Heart left ventricle (tissue), 16 donors: ENCODE measurements at regions not wholly inside any gene's neighbourhood (a gene's known extent, or its start where the extent isn't known, plus 50 kb on each side); places are given as distances from the start of the nearest gene placed in this dataset.
A peak's percentile ranks its signal among the peaks of the same experiment; 100 is the strongest.
"Not testable (repeated sequence)": the region's sequence is repeated elsewhere in the genome, so short reads cannot be mapped to it uniquely, and the experiment has no call there.

Experiments
- ATAC-seq, 4 donors: fragments of 200-7000 bp; cut with Tn5 transposase; one replicate each; pipeline ENCODE4 v1.9.1; 2020 to 2022; ENCODE audit warnings: moderate library complexity in 4 of 4, mild to moderate bottlenecking in 3 of 4, moderate number of reproducible peaks in 1 of 4
- DNase-seq, 5 donors: peaks; one replicate each; pipeline ENCODE4 v3.0.0-alpha.2; 2020
- H3K27ac ChIP-seq, 12 donors: fragments of 200-600 bp; sonication (generic) in 4 of 12; one replicate each; pipeline versions ENCODE4 v1.5.0 to v1.8.0; 2016 to 2022; ENCODE audit warnings: mild to moderate bottlenecking in 2 of 12
- H3K27me3 ChIP-seq, 9 donors: fragments of 200-600 bp; sonication (generic) in 2 of 9; one replicate each; pipeline versions ENCODE4 v1.5.1 to v1.8.0; 2016 to 2022; ENCODE audit warnings: mild to moderate bottlenecking in 3 of 9
- H3K36me3 ChIP-seq, 9 donors: fragments of 200-600 bp; sonication (generic) in 2 of 9; one replicate each; pipeline versions ENCODE4 v1.5.0 to v1.8.0; 2018 to 2022; ENCODE audit warnings: mild to moderate bottlenecking in 2 of 9
- H3K4me1 ChIP-seq, 12 donors: fragments of 200-600 bp; sonication (generic) in 4 of 12; one replicate each; pipeline versions ENCODE4 v1.5.0 to v1.8.0; 2016 to 2022; ENCODE audit warnings: mild to moderate bottlenecking in 3 of 12
- H3K4me3 ChIP-seq, 12 donors: fragments of 200-600 bp; sonication (generic) in 4 of 12; one replicate each; pipeline versions ENCODE4 v1.5.0 to v1.8.0; 2017 to 2022; ENCODE audit warnings: mild to moderate bottlenecking in 9 of 12, moderate library complexity in 4 of 12
- H3K9me3 ChIP-seq, 12 donors: fragments of 200-600 bp; sonication (generic) in 4 of 12; one replicate each; pipeline versions ENCODE4 v1.5.0 to v1.8.0; 2016 to 2022; ENCODE audit warnings: mild to moderate bottlenecking in 1 of 12
- CTCF ChIP-seq, 12 donors: fragments of 200-600 bp; sonication (generic) in 4 of 12; IDR thresholded peaks; one replicate each; pipeline versions ENCODE4 v1.5.0 to v1.8.0; 2018 to 2022; ENCODE audit warnings: antibody characterized with exemption in 12 of 12, mild to moderate bottlenecking in 5 of 12
- POLR2A ChIP-seq, 2 donors: fragments of 450-650 bp; IDR thresholded peaks; one replicate each; pipeline ENCODE4 v1.6.1; 2017; ENCODE audit warnings: antibody characterized with exemption in 2 of 2, mild to moderate bottlenecking in 2 of 2, moderate library complexity in 2 of 2
- WGBS, 4 donors: extraction: QIAGEN DNeasy Blood & Tissue Kit in 2 of 4; methylation state at CpG; one replicate each; pipeline versions ENCODE4 v1.1.5 to v1.1.7; 2013 to 2018; 5-methylcytosine and 5-hydroxymethylcytosine counted together
- intact Hi-C, 10 donors: fragments of 100-400 bp; cut with DNase I; formaldehyde crosslinking; loops; one replicate each; pipeline versions ENCODE4 v1.11.1 to v1.14.2; 2022
- donor health status: ischemic (EF 13 %, LVEDD 7.1; RV severe dilation, severe dysfunction).
- donor health status: healthy with polysubstance abuse.
- donor health status: DM: no; HTN: yes; CAD: no.
- donor health status: DM: no; HTN: no; CAD: no.
- donor health status: ischemic (EF 25% LVEDD 6.9; RV normal size, moderate dysfunction).
- donor health status: ischemic (EF 25% LVEDD 5.7; RV mildly dilated, moderate dysfunction).
- donor health status: healthy.
- donor health status: DM: yes; HTN: yes; CAD: no.
- donor health status: ischemic (EF 35%, LVEDD 5.7; RV mildly dilated, moderate dysfunction).
- donor health status: nonischemic (EF 11% LVEDD 7.7; RV severe dilation, severe dysfunction).
- donor health status: DM: yes; HTN: yes; CAD: no.
- donor health status: PGD.
- donor health status: ischemic (EF 29% LVEDD 5.4; RV normal size, mild dysfunction).
- donor health status: nonischemic (EF 23%, LVEDD 6.1; RV moderate dilation, normal function).

GRCh38 chr3:10651506-10651905, 146.1 kb upstream of the ATP2B2 start:
- H3K4me1 ChIP-seq: no peaks in the 10 kb centered on the region
- no peak for TF ChIP-seq CTCF (IDR thresholded peaks at IDR 0.05)
- no peak for TF ChIP-seq POLR2A (IDR thresholded peaks at IDR 0.05)
- H3K27ac ChIP-seq: no peak overlapping the region
- ATAC-seq (no peak), DNase-seq (no peak)
- intact Hi-C loops: no loop called here
- no peaks in the 10 kb centered on the region for H3K36me3 ChIP-seq
- peaks cover 0 to 2% (median 0%) of the 10 kb centered on the region in 12 donors for H3K9me3 ChIP-seq
- no peak overlapping the region for H3K4me3 ChIP-seq
- H3K27me3 ChIP-seq: peaks cover 0 to 14% (median 0%) of the 10 kb centered on the region in 9 donors

DNA sequence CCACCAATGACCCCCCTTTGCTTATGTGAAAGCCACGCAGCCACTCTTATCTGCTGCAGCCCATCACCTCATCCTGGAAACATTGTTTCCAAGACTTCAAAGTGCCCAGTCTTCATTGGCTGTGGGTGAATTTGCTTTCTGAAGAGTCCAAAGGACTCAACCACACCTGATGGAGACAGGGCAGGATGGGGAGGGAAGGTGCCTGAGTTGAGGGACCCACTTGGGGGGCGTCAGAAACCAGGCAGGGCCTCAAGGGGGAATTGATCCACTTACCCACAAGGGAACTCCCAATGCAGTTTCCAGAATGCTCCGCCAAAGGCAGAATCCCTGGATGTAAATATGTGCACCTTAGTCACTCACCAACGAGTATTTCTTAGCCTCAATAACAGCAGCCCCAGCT, 147.9 kb upstream of the ATP2B2 start:
- peaks cover 0 to 2% (median 0%) of the 10 kb centered on the region in 12 donors for H3K9me3 ChIP-seq
- intact Hi-C loops: no loop called here
- no peak overlapping the region for H3K27ac ChIP-seq
- DNase-seq: peak in 1 of 5 donors; percentile 11
- no peaks in the 10 kb centered on the region for H3K36me3 ChIP-seq
- 65 to 71% (median 70%) methylated on average over 4 of the region's 4 CpGs for WGBS, 4 donors
- peaks cover 0 to 13% (median 0%) of the 10 kb centered on the region in 9 donors for H3K27me3 ChIP-seq
- no peak overlapping the region for H3K4me3 ChIP-seq
- no peaks in the 10 kb centered on the region for H3K4me1 ChIP-seq
- no peak for TF ChIP-seq POLR2A (IDR thresholded peaks at IDR 0.05)
- TF ChIP-seq CTCF (IDR thresholded peaks at IDR 0.05): no peak
- ATAC-seq: no peak

DNA sequence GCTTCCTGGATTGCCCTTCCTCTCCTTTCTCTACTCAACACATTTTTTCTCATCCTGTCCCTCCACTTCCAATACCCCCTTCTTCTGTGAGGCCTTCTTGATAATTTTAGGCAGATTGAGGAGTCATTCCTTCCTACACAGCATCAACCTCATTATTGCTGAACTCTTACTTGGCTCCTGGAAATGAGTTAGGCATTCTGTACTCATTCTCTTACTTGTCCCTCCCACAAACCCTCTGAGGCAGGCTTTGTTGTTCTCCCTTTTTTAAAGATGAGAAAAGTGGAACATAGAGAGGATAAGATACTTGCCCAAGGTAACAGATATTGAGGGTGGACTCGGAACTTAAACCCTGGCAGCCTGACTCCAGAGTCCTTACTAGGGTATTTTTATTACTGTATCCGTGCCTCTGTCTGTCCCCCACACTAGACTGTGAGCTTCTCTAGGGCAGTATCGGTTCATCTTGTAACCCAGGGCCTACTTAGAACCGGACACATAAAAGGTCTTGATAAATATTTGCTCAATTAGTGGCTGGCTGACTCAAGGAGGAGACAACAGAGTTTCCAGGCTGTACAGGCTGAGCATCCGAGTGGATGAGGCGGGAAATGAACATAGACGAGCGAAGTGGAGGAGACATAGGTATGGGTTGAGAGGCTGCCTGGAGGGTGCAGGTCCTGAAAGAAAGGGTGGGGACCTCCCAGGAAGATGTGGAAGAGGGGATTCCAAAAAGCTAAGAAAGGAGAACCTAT, 148.7 kb upstream of the ATP2B2 start:
- Histone ChIP-seq H3K4me3 (no peak overlapping the region), H3K36me3 (no peaks in the 10 kb centered on the region), H3K4me1 (no peaks in the 10 kb centered on the region), H3K27ac (no peak overlapping the region), H3K27me3 (peaks cover 0 to 13% (median 0%) of the 10 kb centered on the region in 9 donors), H3K9me3 (peaks cover 0 to 2% (median 0%) of the 10 kb centered on the region in 12 donors)
- ATAC-seq (no peak), DNase-seq (peak in 1 of 5 donors; percentile 1)
- intact Hi-C loops: no loop called here
- 73 to 83% (median 78%) methylated on average over 8 of the region's 8 CpGs for WGBS, 4 donors
- TF ChIP-seq POLR2A (IDR thresholded peaks at IDR 0.05) (no peak), CTCF (IDR thresholded peaks at IDR 0.05) (no peak)

DNA sequence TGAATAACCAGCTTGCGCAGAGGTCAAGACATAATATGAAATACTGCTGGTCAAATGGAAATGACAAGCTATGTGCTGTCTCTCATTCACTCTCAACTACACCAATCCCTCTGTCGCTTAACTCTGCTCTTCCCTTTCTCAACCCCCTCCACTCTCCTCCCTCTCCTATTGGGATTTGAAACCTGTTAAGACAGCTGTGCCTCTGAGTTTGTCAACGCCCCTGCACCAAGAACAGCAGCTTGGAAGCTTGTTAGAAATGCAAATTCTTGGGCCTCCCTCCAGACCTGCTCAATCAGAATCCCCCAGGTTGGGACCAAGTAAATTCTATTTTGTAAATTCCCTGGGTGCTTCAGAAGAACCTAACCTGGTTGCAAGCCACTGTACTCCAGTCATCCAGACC, 149.7 kb upstream of the ATP2B2 start:
- intact Hi-C loops: no loop called here
- H3K36me3 ChIP-seq: no peaks in the 10 kb centered on the region
- TF ChIP-seq POLR2A (IDR thresholded peaks at IDR 0.05) (no peak), CTCF (IDR thresholded peaks at IDR 0.05) (no peak)
- H3K27ac ChIP-seq: no peak overlapping the region
- peaks cover 0 to 13% (median 0%) of the 10 kb centered on the region in 9 donors for H3K27me3 ChIP-seq
- 49 to 72% (median 64%) methylated on average over 3 of the region's 3 CpGs for WGBS, 4 donors
- H3K9me3 ChIP-seq: peaks cover 0 to 2% (median 0%) of the 10 kb centered on the region in 12 donors
- H3K4me1 ChIP-seq: no peaks in the 10 kb centered on the region
- ATAC-seq: no peak
- no peak overlapping the region for H3K4me3 ChIP-seq
- no peak for DNase-seq

DNA sequence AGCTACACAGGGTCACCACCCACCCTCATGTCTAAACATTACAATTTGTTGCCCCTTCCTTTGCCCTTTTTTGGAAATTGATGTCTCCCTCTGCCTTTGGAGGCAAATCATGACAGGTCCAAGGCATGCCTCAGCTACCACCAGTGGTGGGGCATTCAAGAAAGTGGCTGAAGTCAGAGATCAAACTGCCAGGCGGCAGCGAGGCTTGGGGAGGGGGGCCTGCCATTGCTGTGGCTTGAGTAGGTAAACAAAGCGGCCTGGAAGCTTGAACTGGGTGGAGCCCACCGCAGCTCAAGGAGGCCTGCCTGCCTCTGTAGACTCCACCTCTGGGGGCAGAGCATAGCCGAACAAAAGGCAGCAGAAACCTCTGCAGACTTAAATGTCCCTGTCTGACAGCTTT, 152.0 kb upstream of the ATP2B2 start:
- intact Hi-C loops, H3K4me1 ChIP-seq, H3K27ac ChIP-seq, ATAC-seq, H3K36me3 ChIP-seq, H3K9me3 ChIP-seq, H3K4me3 ChIP-seq: not testable (repeated sequence)
- DNase-seq: peak in 1 of 5 donors; percentile 7
- H3K27me3 ChIP-seq: peaks cover 0 to 13% (median 0%) of the 10 kb centered on the region in 9 donors
- WGBS, 4 donors: 58 to 65% (median 65%) methylated on average over 4 to 5 of the region's 5 CpGs
